ENCODE measurements at regions not wholly inside any gene's neighbourhood (a gene's known extent, or its start where the extent isn't known, plus 50 kb on each side); places are given as distances from the start of the nearest gene placed in this dataset.
"Not testable (repeated sequence)": the region's sequence is repeated elsewhere in the genome, so short reads cannot be mapped to it uniquely, and the experiment has no call there.

- Histone ChIP-seq H3K4me3 (ENCODE audit: insufficient read depth, low read depth, low read length, poor library complexity, severe bottlenecking) (no peak overlapping the region), H3K27ac (ENCODE audit: insufficient read depth, low read length, poor library complexity, severe bottlenecking) (no peak overlapping the region)
- DNase-seq: no peak
These were observed 95.0 kb upstream of the PAM start for GRCh38 chr5:102660111-102660510.

GRCh38 chr5:102663749-102664530 is 91.2 kb upstream of the PAM start:
- DNase-seq: no peak
- Histone ChIP-seq H3K9me3 (ENCODE audit: control insufficient read depth, low read length) (no peaks in the 10 kb centered on the region), H3K36me3 (ENCODE audit: control insufficient read depth, insufficient read depth, low read length) (no peaks in the 10 kb centered on the region), H3K27ac (ENCODE audit: insufficient read depth, low read length, poor library complexity, severe bottlenecking) (no peak overlapping the region), H3K4me3 (ENCODE audit: insufficient read depth, low read depth, low read length, poor library complexity, severe bottlenecking) (no peak overlapping the region), H3K27me3 (replicated peaks; ENCODE audit: control insufficient read depth, insufficient read depth, low read length, poor library complexity, severe bottlenecking) (no peaks in the 10 kb centered on the region), H3K4me1 (ENCODE audit: control insufficient read depth, insufficient read depth, low read length, poor library complexity, severe bottlenecking) (no peaks in the 10 kb centered on the region)

More at GRCh38 chr5:102660111-102660510, 95.0 kb upstream of the PAM start:
- Histone ChIP-seq H3K36me3 (ENCODE audit: control insufficient read depth, insufficient read depth, low read length) (no peaks in the 10 kb centered on the region), H3K27me3 (replicated peaks; ENCODE audit: control insufficient read depth, insufficient read depth, low read length, poor library complexity, severe bottlenecking) (no peaks in the 10 kb centered on the region), H3K4me1 (ENCODE audit: control insufficient read depth, insufficient read depth, low read length, poor library complexity, severe bottlenecking) (no peaks in the 10 kb centered on the region), H3K9me3 (ENCODE audit: control insufficient read depth, low read length) (no peaks in the 10 kb centered on the region)

- H3K9me3 ChIP-seq (ENCODE audit: control insufficient read depth, low read length): no peaks in the 10 kb centered on the region
- no peak overlapping the region for H3K27ac ChIP-seq (ENCODE audit: insufficient read depth, low read length, poor library complexity, severe bottlenecking)
- no peaks in the 10 kb centered on the region for H3K27me3 ChIP-seq (replicated peaks; ENCODE audit: control insufficient read depth, insufficient read depth, low read length, poor library complexity, severe bottlenecking)
- no peak for DNase-seq
- no peak overlapping the region for H3K4me3 ChIP-seq (ENCODE audit: insufficient read depth, low read depth, low read length, poor library complexity, severe bottlenecking)
- H3K4me1 ChIP-seq (ENCODE audit: control insufficient read depth, insufficient read depth, low read length, poor library complexity, severe bottlenecking): no peaks in the 10 kb centered on the region
- H3K36me3 ChIP-seq (ENCODE audit: control insufficient read depth, insufficient read depth, low read length): no peaks in the 10 kb centered on the region
These were observed 90.3 kb upstream of the PAM start for GRCh38 chr5:102664616-102665335.

GRCh38 chr5:102666164-102666946 is 88.8 kb upstream of the PAM start:
- Histone ChIP-seq H3K36me3 (ENCODE audit: control insufficient read depth, insufficient read depth, low read length) (no peaks in the 10 kb centered on the region), H3K4me1 (ENCODE audit: control insufficient read depth, insufficient read depth, low read length, poor library complexity, severe bottlenecking) (no peaks in the 10 kb centered on the region), H3K9me3 (ENCODE audit: control insufficient read depth, low read length) (no peaks in the 10 kb centered on the region), H3K27ac (ENCODE audit: insufficient read depth, low read length, poor library complexity, severe bottlenecking) (no peak overlapping the region), H3K27me3 (replicated peaks; ENCODE audit: control insufficient read depth, insufficient read depth, low read length, poor library complexity, severe bottlenecking) (no peaks in the 10 kb centered on the region), H3K4me3 (ENCODE audit: insufficient read depth, low read depth, low read length, poor library complexity, severe bottlenecking) (no peak overlapping the region)
- DNase-seq: no peak

- Histone ChIP-seq H3K4me3 (ENCODE audit: insufficient read depth, low read depth, low read length, poor library complexity, severe bottlenecking) (no peak overlapping the region), H3K27ac (ENCODE audit: insufficient read depth, low read length, poor library complexity, severe bottlenecking) (no peak overlapping the region), H3K27me3 (replicated peaks; ENCODE audit: control insufficient read depth, insufficient read depth, low read length, poor library complexity, severe bottlenecking) (no peaks in the 10 kb centered on the region), H3K4me1 (ENCODE audit: control insufficient read depth, insufficient read depth, low read length, poor library complexity, severe bottlenecking) (no peaks in the 10 kb centered on the region), H3K36me3 (ENCODE audit: control insufficient read depth, insufficient read depth, low read length) (no peaks in the 10 kb centered on the region), H3K9me3 (ENCODE audit: control insufficient read depth, low read length) (no peaks in the 10 kb centered on the region)
- no peak for DNase-seq
These were observed 86.7 kb upstream of the PAM start for GRCh38 chr5:102668220-102668932.

GRCh38 chr5:102670224-102670836 is 84.8 kb upstream of the PAM start:
- H3K36me3 ChIP-seq (ENCODE audit: control insufficient read depth, insufficient read depth, low read length): no peaks in the 10 kb centered on the region
- H3K9me3 ChIP-seq (ENCODE audit: control insufficient read depth, low read length): no peaks in the 10 kb centered on the region
- no peaks in the 10 kb centered on the region for H3K4me1 ChIP-seq (ENCODE audit: control insufficient read depth, insufficient read depth, low read length, poor library complexity, severe bottlenecking)
- no peak overlapping the region for H3K4me3 ChIP-seq (ENCODE audit: insufficient read depth, low read depth, low read length, poor library complexity, severe bottlenecking)
- no peaks in the 10 kb centered on the region for H3K27me3 ChIP-seq (replicated peaks; ENCODE audit: control insufficient read depth, insufficient read depth, low read length, poor library complexity, severe bottlenecking)
- no peak overlapping the region for H3K27ac ChIP-seq (ENCODE audit: insufficient read depth, low read length, poor library complexity, severe bottlenecking)
- DNase-seq: no peak

- H3K4me3 ChIP-seq (ENCODE audit: insufficient read depth, low read depth, low read length, poor library complexity, severe bottlenecking); H3K36me3 ChIP-seq (ENCODE audit: control insufficient read depth, insufficient read depth, low read length): not testable (repeated sequence)
These were observed 83.9 kb upstream of the PAM start for GRCh38 chr5:102671033-102671734.

GRCh38 chr5:102678267-102679058 is 76.6 kb upstream of the PAM start:
- Histone ChIP-seq H3K36me3 (ENCODE audit: control insufficient read depth, insufficient read depth, low read length) (no peaks in the 10 kb centered on the region), H3K27ac (ENCODE audit: insufficient read depth, low read length, poor library complexity, severe bottlenecking) (no peak overlapping the region), H3K9me3 (ENCODE audit: control insufficient read depth, low read length) (no peaks in the 10 kb centered on the region), H3K4me1 (ENCODE audit: control insufficient read depth, insufficient read depth, low read length, poor library complexity, severe bottlenecking) (no peaks in the 10 kb centered on the region), H3K4me3 (ENCODE audit: insufficient read depth, low read depth, low read length, poor library complexity, severe bottlenecking) (no peak overlapping the region), H3K27me3 (replicated peaks; ENCODE audit: control insufficient read depth, insufficient read depth, low read length, poor library complexity, severe bottlenecking) (no peaks in the 10 kb centered on the region)
- DNase-seq: no peak

More at GRCh38 chr5:102671033-102671734, 83.9 kb upstream of the PAM start:
- not testable (repeated sequence) for H3K4me1 ChIP-seq (ENCODE audit: control insufficient read depth, insufficient read depth, low read length, poor library complexity, severe bottlenecking); H3K27me3 ChIP-seq (replicated peaks; ENCODE audit: control insufficient read depth, insufficient read depth, low read length, poor library complexity, severe bottlenecking); DNase-seq; H3K9me3 ChIP-seq (ENCODE audit: control insufficient read depth, low read length); H3K27ac ChIP-seq (ENCODE audit: insufficient read depth, low read length, poor library complexity, severe bottlenecking)

All from effector memory CD4-positive, alpha-beta T cell (primary cell).